ENCODE measurements at regions not wholly inside any gene's neighbourhood (a gene's known extent, or its start where the extent isn't known, plus 50 kb on each side); places are given as distances from the start of the nearest gene placed in this dataset.

DNA sequence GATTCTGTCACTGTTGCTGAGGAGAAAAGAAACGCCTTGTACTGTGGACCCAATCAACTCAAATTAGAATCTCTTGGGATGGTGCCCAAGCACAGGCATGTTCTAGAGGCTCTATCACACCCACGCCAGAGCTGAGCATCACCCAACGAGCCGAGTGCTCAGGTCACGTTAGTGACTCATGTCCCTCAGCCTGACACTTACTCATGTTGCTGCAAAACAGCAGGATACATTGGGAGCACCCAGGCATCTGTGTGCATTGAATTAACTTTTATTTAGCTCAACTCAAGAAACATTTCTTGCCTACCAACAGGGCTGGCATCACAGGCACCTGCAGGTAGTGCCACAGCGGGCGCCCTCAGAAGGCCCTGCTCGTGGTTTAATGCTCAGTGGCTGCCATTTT is 149.8 kb downstream of the ETS2 start:
- no TSS peak for BruUV-seq (replicated peaks)
- ChIA-PET CTCF (interaction anchor here (0.6 kb wide), 1 partner anchor 148 kb away, joined by 3 read pairs; no protein-coding TSS in a partner anchor), POLR2A (ENCODE audit: unreplicated experiment) (no interaction called here)

DNA sequence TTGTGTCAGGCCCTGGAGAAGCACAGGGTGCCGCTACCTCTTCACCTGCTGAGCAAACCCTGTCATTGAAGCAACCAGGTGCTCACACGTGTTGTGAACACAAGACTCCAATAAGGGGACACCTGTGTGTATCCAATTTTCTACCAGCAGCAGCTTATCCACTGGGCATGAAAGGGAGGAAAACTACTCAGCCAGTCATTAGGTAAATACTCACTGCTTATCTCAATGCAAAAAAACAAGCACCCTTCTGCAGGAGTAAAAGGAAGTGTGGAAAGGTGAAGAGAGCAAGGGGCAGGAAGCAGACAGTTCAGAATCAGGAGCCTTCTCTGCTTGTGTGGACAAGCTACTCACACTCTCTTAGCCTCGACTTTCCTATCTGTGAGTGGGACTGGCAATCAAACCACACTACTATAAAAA is 148.9 kb downstream of the ETS2 start:
- Histone ChIP-seq H3K9me2 (ENCODE audit: insufficient read depth) (no peaks in the 10 kb centered on the region), H3F3A (ENCODE audit: insufficient read depth, low read depth) (no peaks in the 10 kb centered on the region), H3K79me2 (ENCODE audit: low read depth) (no peaks in the 10 kb centered on the region), H2AFZ (no peak overlapping the region), H3K27me3 (ENCODE audit: insufficient read depth, low read depth) (no peaks in the 10 kb centered on the region), H4K20me1 (ENCODE audit: insufficient read depth) (no peaks in the 10 kb centered on the region), H3K36me3 (ENCODE audit: low read depth) (no peaks in the 10 kb centered on the region), H3K27ac (no peak overlapping the region), H3K9me3 (ENCODE audit: insufficient read depth, low read depth) (no peaks in the 10 kb centered on the region), H3K4me3 (no peak overlapping the region), H3K4me2 (no peak overlapping the region), H3K4me1 (replicated peaks; ENCODE audit: insufficient read depth) (no peaks in the 10 kb centered on the region)
- intact Hi-C loops (cut with micrococcal nuclease; ENCODE audit: unreplicated experiment): no loop called here
- no peak for DNase-seq
- BruUV-seq (replicated peaks): no TSS peak
- ChIA-PET POLR2A (ENCODE audit: unreplicated experiment) (no interaction called here), CTCF (no interaction called here)
- TF ChIP-seq, protein P1, sequence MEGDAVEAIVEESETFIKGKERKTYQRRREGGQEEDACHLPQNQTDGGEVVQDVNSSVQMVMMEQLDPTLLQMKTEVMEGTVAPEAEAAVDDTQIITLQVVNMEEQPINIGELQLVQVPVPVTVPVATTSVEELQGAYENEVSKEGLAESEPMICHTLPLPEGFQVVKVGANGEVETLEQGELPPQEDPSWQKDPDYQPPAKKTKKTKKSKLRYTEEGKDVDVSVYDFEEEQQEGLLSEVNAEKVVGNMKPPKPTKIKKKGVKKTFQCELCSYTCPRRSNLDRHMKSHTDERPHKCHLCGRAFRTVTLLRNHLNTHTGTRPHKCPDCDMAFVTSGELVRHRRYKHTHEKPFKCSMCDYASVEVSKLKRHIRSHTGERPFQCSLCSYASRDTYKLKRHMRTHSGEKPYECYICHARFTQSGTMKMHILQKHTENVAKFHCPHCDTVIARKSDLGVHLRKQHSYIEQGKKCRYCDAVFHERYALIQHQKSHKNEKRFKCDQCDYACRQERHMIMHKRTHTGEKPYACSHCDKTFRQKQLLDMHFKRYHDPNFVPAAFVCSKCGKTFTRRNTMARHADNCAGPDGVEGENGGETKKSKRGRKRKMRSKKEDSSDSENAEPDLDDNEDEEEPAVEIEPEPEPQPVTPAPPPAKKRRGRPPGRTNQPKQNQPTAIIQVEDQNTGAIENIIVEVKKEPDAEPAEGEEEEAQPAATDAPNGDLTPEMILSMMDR (conservative IDR thresholded peaks at IDR 0.05): no peak
- TF ChIP-seq EZH2 (IDR thresholded peaks at IDR 0.05; ENCODE audit: low read depth): no peak

More for the DNA sequence above, 149.8 kb downstream of the ETS2 start:
- no peaks in the 10 kb centered on the region for H3K9me2 ChIP-seq (ENCODE audit: insufficient read depth)
- no peaks in the 10 kb centered on the region for H3K9me3 ChIP-seq (ENCODE audit: insufficient read depth, low read depth)
- no peaks in the 10 kb centered on the region for H4K20me1 ChIP-seq (ENCODE audit: insufficient read depth)
- no peaks in the 10 kb centered on the region for H3K36me3 ChIP-seq (ENCODE audit: low read depth)
- H3K27me3 ChIP-seq (ENCODE audit: insufficient read depth, low read depth): no peaks in the 10 kb centered on the region
- H3K4me1 ChIP-seq (replicated peaks; ENCODE audit: insufficient read depth): no peaks in the 10 kb centered on the region
- no peak for TF ChIP-seq EZH2 (IDR thresholded peaks at IDR 0.05; ENCODE audit: low read depth)
- DNase-seq: no peak
- H3K4me2 ChIP-seq: no peak overlapping the region
- H2AFZ ChIP-seq: no peak overlapping the region
- intact Hi-C loops (cut with micrococcal nuclease; ENCODE audit: unreplicated experiment): no loop called here
- no peak overlapping the region for H3K4me3 ChIP-seq
- H3K79me2 ChIP-seq (ENCODE audit: low read depth): no peaks in the 10 kb centered on the region
- no peak overlapping the region for H3K27ac ChIP-seq
- no peaks in the 10 kb centered on the region for H3F3A ChIP-seq (ENCODE audit: insufficient read depth, low read depth)

DNA sequence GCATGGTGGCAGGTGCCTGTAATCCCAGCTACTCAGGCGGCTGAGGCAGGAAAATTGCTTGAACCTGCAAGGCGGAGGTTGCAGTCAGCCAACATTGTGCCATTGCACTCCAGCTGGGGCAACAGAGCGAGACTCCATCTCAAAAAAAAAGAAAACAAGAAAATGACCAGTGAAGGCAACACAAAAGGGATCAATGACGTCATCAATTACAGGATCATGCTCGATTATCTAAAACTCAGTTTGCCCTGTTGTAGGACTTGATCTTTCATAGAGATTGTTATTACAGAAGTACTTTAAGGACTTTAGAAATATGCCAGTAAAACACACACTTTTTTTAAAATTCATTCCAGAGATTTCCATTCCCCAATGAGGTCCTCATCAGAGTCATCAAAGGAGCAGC is 147.8 kb downstream of the ETS2 start:
- no peaks in the 10 kb centered on the region for H4K20me1 ChIP-seq (ENCODE audit: insufficient read depth)
- H3K27ac ChIP-seq: no peak overlapping the region
- no peaks in the 10 kb centered on the region for H3K9me3 ChIP-seq (ENCODE audit: insufficient read depth, low read depth)
- H3F3A ChIP-seq (ENCODE audit: insufficient read depth, low read depth): no peaks in the 10 kb centered on the region
- TF ChIP-seq EZH2 (IDR thresholded peaks at IDR 0.05; ENCODE audit: low read depth): no peak
- TF ChIP-seq, protein P1 (conservative IDR thresholded peaks at IDR 0.05): no peak
- POLR2A ChIA-PET (ENCODE audit: unreplicated experiment): no interaction called here
- H3K4me2 ChIP-seq: no peak overlapping the region
- BruUV-seq (replicated peaks): no TSS peak
- H2AFZ ChIP-seq: no peak overlapping the region
- no peaks in the 10 kb centered on the region for H3K4me1 ChIP-seq (replicated peaks; ENCODE audit: insufficient read depth)
- H3K79me2 ChIP-seq (ENCODE audit: low read depth): no peaks in the 10 kb centered on the region
- no peaks in the 10 kb centered on the region for H3K9me2 ChIP-seq (ENCODE audit: insufficient read depth)
- no peak for DNase-seq
- H3K36me3 ChIP-seq (ENCODE audit: low read depth): no peaks in the 10 kb centered on the region
- H3K27me3 ChIP-seq (ENCODE audit: insufficient read depth, low read depth): no peaks in the 10 kb centered on the region
- CTCF ChIA-PET: no interaction called here
- intact Hi-C loops (cut with micrococcal nuclease; ENCODE audit: unreplicated experiment): no loop called here
- no peak overlapping the region for H3K4me3 ChIP-seq

- no peaks in the 10 kb centered on the region for H3K36me3 ChIP-seq (ENCODE audit: low read depth)
- no peaks in the 10 kb centered on the region for H3F3A ChIP-seq (ENCODE audit: insufficient read depth, low read depth)
- no peak for DNase-seq
- no TSS peak for BruUV-seq (replicated peaks)
- intact Hi-C loops (cut with micrococcal nuclease; ENCODE audit: unreplicated experiment): no loop called here
- no peaks in the 10 kb centered on the region for H3K4me1 ChIP-seq (replicated peaks; ENCODE audit: insufficient read depth)
- POLR2A ChIA-PET (ENCODE audit: unreplicated experiment): no interaction called here
- H3K27me3 ChIP-seq (ENCODE audit: insufficient read depth, low read depth): no peaks in the 10 kb centered on the region
- no peak overlapping the region for H3K4me3 ChIP-seq
- no peaks in the 10 kb centered on the region for H3K9me2 ChIP-seq (ENCODE audit: insufficient read depth)
- H3K9me3 ChIP-seq (ENCODE audit: insufficient read depth, low read depth): no peaks in the 10 kb centered on the region
- no peak overlapping the region for H3K4me2 ChIP-seq
- H3K79me2 ChIP-seq (ENCODE audit: low read depth): no peaks in the 10 kb centered on the region
- CTCF ChIA-PET: no interaction called here
- no peak for TF ChIP-seq EZH2 (IDR thresholded peaks at IDR 0.05; ENCODE audit: low read depth)
- TF ChIP-seq, protein P1 (conservative IDR thresholded peaks at IDR 0.05): no peak
- no peak overlapping the region for H3K27ac ChIP-seq
- no peaks in the 10 kb centered on the region for H4K20me1 ChIP-seq (ENCODE audit: insufficient read depth)
- no peak overlapping the region for H2AFZ ChIP-seq
Measured at GRCh38 chr21:38952890-38953289, 147.2 kb downstream of the ETS2 start.

Measured in PC-9 (cell line).